ENCODE measurements at regions not wholly inside any gene's neighbourhood (a gene's known extent, or its start where the extent isn't known, plus 50 kb on each side); places are given as distances from the start of the nearest gene placed in this dataset.

DNA sequence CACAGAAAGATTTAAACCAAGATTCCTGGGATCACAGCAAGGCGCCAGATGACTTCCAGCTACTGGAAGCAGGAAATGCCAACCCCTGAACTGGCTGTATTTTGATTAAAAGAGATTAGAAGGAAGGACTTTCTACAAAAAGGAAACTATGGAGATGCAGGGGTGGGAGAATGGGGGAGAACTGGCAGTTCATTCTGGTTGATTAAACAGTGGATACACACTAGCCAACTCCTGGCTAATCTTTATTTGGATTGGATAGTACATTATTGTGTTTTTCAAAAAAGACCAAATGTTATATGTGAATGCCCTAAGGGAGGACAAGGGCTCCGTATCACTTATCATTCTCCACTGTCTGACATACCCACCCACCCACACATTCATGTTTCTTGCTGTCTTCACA lies 93.2 kb downstream of the CDO1 start:
- no peak overlapping the region for H3K4me3 ChIP-seq
- TF ChIP-seq, protein P1, sequence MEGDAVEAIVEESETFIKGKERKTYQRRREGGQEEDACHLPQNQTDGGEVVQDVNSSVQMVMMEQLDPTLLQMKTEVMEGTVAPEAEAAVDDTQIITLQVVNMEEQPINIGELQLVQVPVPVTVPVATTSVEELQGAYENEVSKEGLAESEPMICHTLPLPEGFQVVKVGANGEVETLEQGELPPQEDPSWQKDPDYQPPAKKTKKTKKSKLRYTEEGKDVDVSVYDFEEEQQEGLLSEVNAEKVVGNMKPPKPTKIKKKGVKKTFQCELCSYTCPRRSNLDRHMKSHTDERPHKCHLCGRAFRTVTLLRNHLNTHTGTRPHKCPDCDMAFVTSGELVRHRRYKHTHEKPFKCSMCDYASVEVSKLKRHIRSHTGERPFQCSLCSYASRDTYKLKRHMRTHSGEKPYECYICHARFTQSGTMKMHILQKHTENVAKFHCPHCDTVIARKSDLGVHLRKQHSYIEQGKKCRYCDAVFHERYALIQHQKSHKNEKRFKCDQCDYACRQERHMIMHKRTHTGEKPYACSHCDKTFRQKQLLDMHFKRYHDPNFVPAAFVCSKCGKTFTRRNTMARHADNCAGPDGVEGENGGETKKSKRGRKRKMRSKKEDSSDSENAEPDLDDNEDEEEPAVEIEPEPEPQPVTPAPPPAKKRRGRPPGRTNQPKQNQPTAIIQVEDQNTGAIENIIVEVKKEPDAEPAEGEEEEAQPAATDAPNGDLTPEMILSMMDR (IDR thresholded peaks at IDR 0.05): no peak
- no peaks in the 10 kb centered on the region for H3K4me1 ChIP-seq
- intact Hi-C loops (cut with DNase I): no loop called here
- no peaks in the 10 kb centered on the region for H3K27me3 ChIP-seq
- no peaks in the 10 kb centered on the region for H3K36me3 ChIP-seq
- ATAC-seq (no peak), DNase-seq (no peak)
- H3K9me3 ChIP-seq: no peaks in the 10 kb centered on the region
- no peak overlapping the region for H3K27ac ChIP-seq

DNA sequence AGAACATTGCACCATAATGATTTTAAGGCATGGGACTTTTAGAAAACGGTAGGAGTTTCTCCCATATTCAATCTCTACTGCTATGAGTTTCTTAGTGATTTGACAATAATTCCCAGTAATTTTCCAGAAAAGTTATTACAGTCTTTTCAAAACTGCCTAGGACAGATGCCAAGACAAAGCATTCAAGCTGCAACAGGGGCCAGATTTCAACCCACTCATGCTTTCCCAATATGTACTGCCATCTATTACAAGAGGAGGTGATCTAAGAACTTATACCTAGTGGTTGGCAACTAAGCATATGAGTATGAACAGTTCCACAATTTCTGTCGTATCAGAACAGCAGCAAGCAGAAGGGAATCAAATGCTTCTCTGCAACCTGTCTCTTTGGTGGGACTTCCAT lies 95.1 kb upstream of the TMED7 start:
- H3K4me3 ChIP-seq: no peak overlapping the region
- H3K9me3 ChIP-seq: no peaks in the 10 kb centered on the region
- no peak for DNase-seq
- no peak overlapping the region for H3K27ac ChIP-seq
- H3K27me3 ChIP-seq: no peaks in the 10 kb centered on the region
- TF ChIP-seq, protein P1 (IDR thresholded peaks at IDR 0.05): no peak
- ATAC-seq: no peak
- no peaks in the 10 kb centered on the region for H3K4me1 ChIP-seq
- H3K36me3 ChIP-seq: no peaks in the 10 kb centered on the region
- intact Hi-C loops (cut with DNase I): no loop called here

DNA sequence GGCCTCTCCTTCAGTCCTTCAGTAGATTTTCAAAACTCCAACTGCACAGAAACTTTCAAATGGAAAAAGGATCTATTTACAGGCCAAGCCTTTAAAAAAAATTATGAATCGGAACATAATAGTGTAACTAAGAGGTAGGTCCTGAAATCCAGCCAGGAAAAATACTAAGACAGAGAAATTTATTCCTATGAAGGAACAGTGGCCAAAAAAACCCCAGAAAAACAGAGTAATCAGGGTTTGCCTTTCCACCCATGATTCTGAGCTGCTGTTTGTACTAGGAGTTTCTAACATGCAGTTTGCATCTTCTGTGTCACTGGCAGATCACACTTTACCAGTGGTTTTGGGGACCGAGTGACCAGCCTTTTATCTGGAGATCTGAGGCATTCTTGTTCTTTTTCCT lies 93.1 kb upstream of the TMED7 start:
- Histone ChIP-seq H3K27me3 (no peaks in the 10 kb centered on the region), H3K4me1 (no peaks in the 10 kb centered on the region), H3K9me3 (no peaks in the 10 kb centered on the region), H3K27ac (no peak overlapping the region), H3K36me3 (no peaks in the 10 kb centered on the region), H3K4me3 (no peak overlapping the region)
- DNase-seq (peak in 1 of 4 donors; percentile 10), ATAC-seq (no peak)
- intact Hi-C loops (cut with DNase I): no loop called here
- TF ChIP-seq, protein P1 (IDR thresholded peaks at IDR 0.05): no peak

DNA sequence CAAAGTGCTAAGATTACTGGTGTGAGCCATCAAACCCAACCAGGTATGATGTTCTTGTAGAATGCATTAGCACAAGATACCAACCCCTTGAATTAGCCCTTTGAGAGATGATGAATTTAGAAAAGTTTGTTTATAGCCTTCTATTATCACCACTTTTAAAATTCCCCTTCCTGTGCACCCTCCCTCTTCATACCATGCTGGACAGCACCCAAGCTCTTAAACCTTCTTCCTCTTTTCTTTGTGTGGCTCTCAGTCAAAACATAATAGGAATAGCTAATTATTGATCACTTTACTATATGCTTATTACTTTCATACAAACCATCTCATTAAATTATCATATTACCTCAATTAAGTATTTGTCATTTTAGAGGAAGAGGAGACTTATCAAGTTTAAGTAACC lies 87.6 kb upstream of the TMED7 start:
- H3K36me3 ChIP-seq: no peaks in the 10 kb centered on the region
- no peak for ATAC-seq
- no peaks in the 10 kb centered on the region for H3K27me3 ChIP-seq
- peaks cover 0 to 15% of the 10 kb centered on the region in 2 donors for H3K9me3 ChIP-seq
- no peak for DNase-seq
- no peak overlapping the region for H3K4me3 ChIP-seq
- intact Hi-C loops (cut with DNase I): no loop called here
- no peaks in the 10 kb centered on the region for H3K4me1 ChIP-seq
- H3K27ac ChIP-seq: no peak overlapping the region
- TF ChIP-seq, protein P1 (IDR thresholded peaks at IDR 0.05): no peak

DNA sequence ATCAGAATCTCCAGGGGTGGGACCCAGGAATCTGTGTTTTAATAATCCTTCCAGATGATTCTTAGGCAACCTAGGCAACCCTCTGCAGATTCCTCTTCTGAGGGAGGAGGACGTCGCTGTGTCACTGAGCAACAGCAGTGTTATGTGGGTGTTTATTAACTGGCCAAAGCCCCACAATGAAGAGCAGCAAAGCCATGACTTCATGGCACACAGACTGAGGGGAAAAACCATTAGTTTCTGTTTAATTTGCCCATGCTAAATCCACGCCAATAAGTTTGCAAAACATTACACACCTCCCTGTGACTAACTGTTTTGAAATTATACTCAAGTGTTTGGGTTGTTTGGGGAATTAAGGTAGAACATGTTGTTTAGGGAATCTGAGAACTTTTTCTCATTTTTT lies 83.7 kb upstream of the TMED7 start:
- TF ChIP-seq, protein P1 (IDR thresholded peaks at IDR 0.05): no peak
- Histone ChIP-seq H3K27me3 (no peaks in the 10 kb centered on the region), H3K4me3 (no peak overlapping the region), H3K4me1 (no peaks in the 10 kb centered on the region), H3K36me3 (no peaks in the 10 kb centered on the region), H3K27ac (no peak overlapping the region), H3K9me3 (peaks cover 0 to 15% of the 10 kb centered on the region in 2 donors)
- intact Hi-C loops (cut with DNase I): no loop called here
- ATAC-seq (no peak), DNase-seq (no peak)
